ENCODE measurements at regions not wholly inside any gene's neighbourhood (a gene's known extent, or its start where the extent isn't known, plus 50 kb on each side); places are given as distances from the start of the nearest gene placed in this dataset.

GRCh38 chr13:107222597-107222996 is 654.7 kb upstream of the ARGLU1 start:
- no peaks in the 10 kb centered on the region for H3K27me3 ChIP-seq (ENCODE audit: insufficient read depth)
- POLR2A ChIA-PET, result no interaction called here
- no peak overlapping the region for H2AFZ ChIP-seq (ENCODE audit: low read depth)
- H3K9me2 ChIP-seq, result no peaks in the 10 kb centered on the region
- CTCF ChIA-PET, result interaction anchor here (1.2 to 1.4 kb wide), 2 partner anchors 12 to 22 kb away, joined by 3 read pairs; no protein-coding TSS in a partner anchor
- DNase-seq, result no peak
- H3K4me2 ChIP-seq, result no peak overlapping the region
- no peaks in the 10 kb centered on the region; the same call in 1 of the 2 replicates for H4K20me1 ChIP-seq (ENCODE audit: insufficient read depth)
- no peaks in the 10 kb centered on the region for H3K9me3 ChIP-seq
- no peaks in the 10 kb centered on the region for H3F3A ChIP-seq (replicated peaks; ENCODE audit: insufficient read depth)
- TF ChIP-seq CHD2 (IDR thresholded peaks at IDR 0.05; ENCODE audit: low read length, partially characterized antibody), result no peak
- no peak for TF ChIP-seq POLR2AphosphoS5 (IDR thresholded peaks at IDR 0.05; ENCODE audit: low read depth, low read length)
- no peak for TF ChIP-seq MXI1 (IDR thresholded peaks at IDR 0.05; ENCODE audit: low read depth, low read length)
- TF ChIP-seq, protein P1, sequence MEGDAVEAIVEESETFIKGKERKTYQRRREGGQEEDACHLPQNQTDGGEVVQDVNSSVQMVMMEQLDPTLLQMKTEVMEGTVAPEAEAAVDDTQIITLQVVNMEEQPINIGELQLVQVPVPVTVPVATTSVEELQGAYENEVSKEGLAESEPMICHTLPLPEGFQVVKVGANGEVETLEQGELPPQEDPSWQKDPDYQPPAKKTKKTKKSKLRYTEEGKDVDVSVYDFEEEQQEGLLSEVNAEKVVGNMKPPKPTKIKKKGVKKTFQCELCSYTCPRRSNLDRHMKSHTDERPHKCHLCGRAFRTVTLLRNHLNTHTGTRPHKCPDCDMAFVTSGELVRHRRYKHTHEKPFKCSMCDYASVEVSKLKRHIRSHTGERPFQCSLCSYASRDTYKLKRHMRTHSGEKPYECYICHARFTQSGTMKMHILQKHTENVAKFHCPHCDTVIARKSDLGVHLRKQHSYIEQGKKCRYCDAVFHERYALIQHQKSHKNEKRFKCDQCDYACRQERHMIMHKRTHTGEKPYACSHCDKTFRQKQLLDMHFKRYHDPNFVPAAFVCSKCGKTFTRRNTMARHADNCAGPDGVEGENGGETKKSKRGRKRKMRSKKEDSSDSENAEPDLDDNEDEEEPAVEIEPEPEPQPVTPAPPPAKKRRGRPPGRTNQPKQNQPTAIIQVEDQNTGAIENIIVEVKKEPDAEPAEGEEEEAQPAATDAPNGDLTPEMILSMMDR (IDR thresholded peaks at IDR 0.05), result no peak
- TF ChIP-seq GATA2 (CRISPR knock-in tag; IDR thresholded peaks at IDR 0.05), result no peak
- TF ChIP-seq RFX5 (IDR thresholded peaks at IDR 0.05; ENCODE audit: low read length), result no peak
- TF ChIP-seq FOSL2 (IDR thresholded peaks at IDR 0.05; ENCODE audit: borderline replicate concordance, low read depth), result no peak
- TF ChIP-seq MEF2A (IDR thresholded peaks at IDR 0.05; ENCODE audit: borderline replicate concordance, low read depth), result no peak
- no peak for TF ChIP-seq FOXJ3 (CRISPR knock-in tag; IDR thresholded peaks at IDR 0.05)
- no peak for TF ChIP-seq ELF1 (IDR thresholded peaks at IDR 0.05)
- no peak for TF ChIP-seq EZH2phosphoT487 (IDR thresholded peaks at IDR 0.05; ENCODE audit: borderline replicate concordance, low read depth)
- no peak for TF ChIP-seq GABPA (IDR thresholded peaks at IDR 0.05; ENCODE audit: low read depth)
- TF ChIP-seq, protein P2, sequence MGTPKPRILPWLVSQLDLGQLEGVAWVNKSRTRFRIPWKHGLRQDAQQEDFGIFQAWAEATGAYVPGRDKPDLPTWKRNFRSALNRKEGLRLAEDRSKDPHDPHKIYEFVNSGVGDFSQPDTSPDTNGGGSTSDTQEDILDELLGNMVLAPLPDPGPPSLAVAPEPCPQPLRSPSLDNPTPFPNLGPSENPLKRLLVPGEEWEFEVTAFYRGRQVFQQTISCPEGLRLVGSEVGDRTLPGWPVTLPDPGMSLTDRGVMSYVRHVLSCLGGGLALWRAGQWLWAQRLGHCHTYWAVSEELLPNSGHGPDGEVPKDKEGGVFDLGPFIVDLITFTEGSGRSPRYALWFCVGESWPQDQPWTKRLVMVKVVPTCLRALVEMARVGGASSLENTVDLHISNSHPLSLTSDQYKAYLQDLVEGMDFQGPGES (IDR thresholded peaks at IDR 0.05; ENCODE audit: low read depth, low read length), result no peak
- no peak for TF ChIP-seq MAX (IDR thresholded peaks at IDR 0.05; ENCODE audit: low read depth)
- 78% methylated on average over 3 of the region's 3 CpGs for WGBS (ENCODE audit: low lambda C conversion rate)
- H3K9ac ChIP-seq, result no peak overlapping the region
- peaks cover 0 to 2% of the 10 kb centered on the region in 2 experiments; a peak in 1 of 4 replicates for H3K4me1 ChIP-seq (ENCODE audit: control insufficient read depth in 1 of 2, insufficient read depth in 2 of 2, low read depth in 1 of 2, low read length in 1 of 2)
- H3K79me2 ChIP-seq (ENCODE audit: insufficient read depth), result no peaks in the 10 kb centered on the region
- H3K27ac ChIP-seq (ENCODE audit: low read depth in 2 of 2, low read length in 1 of 2), result no peak overlapping the region
- no peak overlapping the region for H3K4me3 ChIP-seq (ENCODE audit: low read depth in 2 of 2, low read length in 1 of 2)
- H3K36me3 ChIP-seq (replicated peaks in 1 of 2; ENCODE audit: control insufficient read depth in 1 of 2, insufficient read depth in 2 of 2, low read length in 1 of 2), result no peaks in the 10 kb centered on the region

DNA sequence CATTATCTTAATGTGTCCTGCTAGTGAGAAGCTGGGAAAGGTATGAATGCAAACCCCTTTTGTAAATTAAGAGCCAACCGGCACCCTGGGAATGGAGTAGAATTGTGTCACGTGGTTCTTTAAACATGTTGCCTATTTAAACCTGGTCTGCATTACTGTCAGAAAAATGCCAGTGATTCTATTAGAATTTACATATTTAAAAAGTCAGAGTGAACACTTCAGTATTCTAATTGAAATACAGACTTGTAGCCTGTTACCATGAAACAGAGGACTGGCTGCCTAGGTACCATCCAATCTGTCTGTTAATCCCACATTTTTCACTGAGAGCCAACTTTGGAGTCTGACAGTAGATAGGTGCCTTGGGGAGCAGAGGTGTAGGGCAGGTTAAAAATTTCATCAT is 652.3 kb upstream of the ARGLU1 start:
- Histone ChIP-seq H3K9me3 (no peaks in the 10 kb centered on the region), H3K4me3 (ENCODE audit: low read depth in 2 of 2, low read length in 1 of 2) (no peak overlapping the region), H4K20me1 (ENCODE audit: insufficient read depth) (no peaks in the 10 kb centered on the region), H3K27ac (ENCODE audit: low read depth in 2 of 2, low read length in 1 of 2) (no peak overlapping the region), H3K9ac (no peak overlapping the region), H3K27me3 (ENCODE audit: insufficient read depth) (no peaks in the 10 kb centered on the region), H3K4me1 (ENCODE audit: control insufficient read depth in 1 of 2, insufficient read depth in 2 of 2, low read depth in 1 of 2, low read length in 1 of 2) (peaks cover 0 to 21% of the 10 kb centered on the region in 2 experiments; a peak in 2 of 4 replicates), H2AFZ (ENCODE audit: low read depth) (no peak overlapping the region), H3K4me2 (no peak overlapping the region), H3K9me2 (no peaks in the 10 kb centered on the region), H3K36me3 (replicated peaks in 1 of 2; ENCODE audit: control insufficient read depth in 1 of 2, insufficient read depth in 2 of 2, low read length in 1 of 2) (no peaks in the 10 kb centered on the region), H3K79me2 (ENCODE audit: insufficient read depth) (no peaks in the 10 kb centered on the region), H3F3A (replicated peaks; ENCODE audit: insufficient read depth) (no peaks in the 10 kb centered on the region)
- DNase-seq, result no peak
- no peak for TF ChIP-seq ZBTB33 (IDR thresholded peaks at IDR 0.05; ENCODE audit: borderline replicate concordance, low read depth)
- TF ChIP-seq MEF2A (IDR thresholded peaks at IDR 0.05; ENCODE audit: borderline replicate concordance, low read depth), result no peak
- no peak for TF ChIP-seq SIN3A (IDR thresholded peaks at IDR 0.05; ENCODE audit: borderline replicate concordance, low read depth, low read length)
- TF ChIP-seq MAX (IDR thresholded peaks at IDR 0.05; ENCODE audit: low read depth), result no peak
- no peak for TF ChIP-seq RCOR1 (IDR thresholded peaks at IDR 0.05; ENCODE audit: low read length)
- no peak for TF ChIP-seq POLR2AphosphoS5 (IDR thresholded peaks at IDR 0.05; ENCODE audit: low read depth, low read length)
- no peak for TF ChIP-seq FOXJ3 (CRISPR knock-in tag; IDR thresholded peaks at IDR 0.05)
- TF ChIP-seq RFX5 (IDR thresholded peaks at IDR 0.05; ENCODE audit: low read length), result no peak
- TF ChIP-seq JUND (IDR thresholded peaks at IDR 0.05), result no peak
- no peak for TF ChIP-seq TAF1 (IDR thresholded peaks at IDR 0.05; ENCODE audit: borderline replicate concordance, low read depth, low read length)
- TF ChIP-seq YY1 (IDR thresholded peaks at IDR 0.05; ENCODE audit: low read depth), result no peak
- TF ChIP-seq NRF1 (IDR thresholded peaks at IDR 0.05; ENCODE audit: low read depth, low read length), result no peak
- no peak for TF ChIP-seq RXRA (IDR thresholded peaks at IDR 0.05; ENCODE audit: borderline replicate concordance, low read depth)
- TF ChIP-seq GABPA (IDR thresholded peaks at IDR 0.05; ENCODE audit: low read depth), result no peak
- no peak for TF ChIP-seq TCF12 (IDR thresholded peaks at IDR 0.05)
- TF ChIP-seq ELF1 (IDR thresholded peaks at IDR 0.05), result no peak
- no peak for TF ChIP-seq SMC3 (IDR thresholded peaks at IDR 0.05; ENCODE audit: low read depth, low read length)
- TF ChIP-seq RAD21 (IDR thresholded peaks at IDR 0.05; ENCODE audit: low read length), result no peak
- WGBS (ENCODE audit: low lambda C conversion rate), result 79% methylated on average over 2 of the region's 2 CpGs
- CTCF ChIA-PET, result interaction anchor here (0.5 to 1.6 kb wide), 2 partner anchors 648 to 787 kb away, joined by 3 to 4 read pairs; a partner anchor contains a TSS
- POLR2A ChIA-PET, result no interaction called here
